Right ventricle myocardium inferior (tissue), 1 donor: ENCODE measurements at regions not wholly inside any gene's neighbourhood (a gene's known extent, or its start where the extent isn't known, plus 50 kb on each side); places are given as distances from the start of the nearest gene placed in this dataset.

Experiments
- ATAC-seq: fragments of 200-7000 bp; cut with Tn5 transposase; one replicate; pipeline ENCODE4 v1.9.1; 2020; ENCODE audit warnings: mild to moderate bottlenecking, moderate library complexity
- DNase-seq: peaks from one replicate; pipeline ENCODE4 v3.0.0; 2021; ENCODE audit errors: missing footprints
- intact Hi-C: fragments of 100-400 bp; cut with DNase I; formaldehyde crosslinking; loops from one replicate; pipeline ENCODE4 v1.11.0; 2022
- donor health status: DM: no; HTN: yes; CAD: no; lungs with severe emphysema.

DNA sequence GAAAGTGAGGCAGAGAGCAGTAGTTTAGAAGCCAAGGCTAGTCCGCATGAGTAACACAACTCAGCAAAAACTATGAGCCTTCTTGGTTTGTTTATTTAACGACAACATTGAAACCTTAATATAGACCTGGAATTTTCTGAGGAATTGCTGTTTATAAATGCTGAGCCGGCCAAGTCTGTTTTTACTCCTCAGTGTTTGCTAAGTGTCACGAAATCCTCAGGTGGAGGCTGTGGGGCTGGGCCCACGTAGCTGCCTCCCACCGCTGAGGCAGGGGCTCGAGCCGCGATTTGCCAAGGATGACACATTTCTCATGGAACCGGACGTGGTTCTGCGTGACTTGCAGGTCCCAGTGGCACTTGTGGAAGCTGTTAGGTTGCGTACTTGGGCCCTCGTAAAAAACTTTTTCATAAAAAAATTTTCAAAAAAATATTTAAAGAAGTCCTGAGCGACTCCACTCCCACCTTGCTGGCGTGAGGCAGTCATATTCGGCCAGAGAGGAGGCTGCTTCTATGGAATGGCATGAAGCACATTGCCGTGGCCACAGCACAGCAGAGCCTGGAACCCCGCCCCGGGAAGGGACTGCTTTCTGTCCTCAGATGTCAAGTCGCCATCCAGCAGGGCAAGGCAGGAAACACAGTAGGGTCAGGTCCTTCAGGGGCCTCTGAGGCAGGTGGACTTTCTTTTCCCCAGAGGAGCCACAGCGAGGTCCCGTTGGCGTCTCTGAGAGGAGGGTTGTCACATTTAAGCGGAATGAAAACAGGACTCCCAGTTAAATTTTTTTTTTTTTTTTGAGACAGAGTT, 64.8 kb upstream of the PCSK6 start:
- ATAC-seq (no peak), DNase-seq (no peak)
- intact Hi-C loops = no loop called here

DNA sequence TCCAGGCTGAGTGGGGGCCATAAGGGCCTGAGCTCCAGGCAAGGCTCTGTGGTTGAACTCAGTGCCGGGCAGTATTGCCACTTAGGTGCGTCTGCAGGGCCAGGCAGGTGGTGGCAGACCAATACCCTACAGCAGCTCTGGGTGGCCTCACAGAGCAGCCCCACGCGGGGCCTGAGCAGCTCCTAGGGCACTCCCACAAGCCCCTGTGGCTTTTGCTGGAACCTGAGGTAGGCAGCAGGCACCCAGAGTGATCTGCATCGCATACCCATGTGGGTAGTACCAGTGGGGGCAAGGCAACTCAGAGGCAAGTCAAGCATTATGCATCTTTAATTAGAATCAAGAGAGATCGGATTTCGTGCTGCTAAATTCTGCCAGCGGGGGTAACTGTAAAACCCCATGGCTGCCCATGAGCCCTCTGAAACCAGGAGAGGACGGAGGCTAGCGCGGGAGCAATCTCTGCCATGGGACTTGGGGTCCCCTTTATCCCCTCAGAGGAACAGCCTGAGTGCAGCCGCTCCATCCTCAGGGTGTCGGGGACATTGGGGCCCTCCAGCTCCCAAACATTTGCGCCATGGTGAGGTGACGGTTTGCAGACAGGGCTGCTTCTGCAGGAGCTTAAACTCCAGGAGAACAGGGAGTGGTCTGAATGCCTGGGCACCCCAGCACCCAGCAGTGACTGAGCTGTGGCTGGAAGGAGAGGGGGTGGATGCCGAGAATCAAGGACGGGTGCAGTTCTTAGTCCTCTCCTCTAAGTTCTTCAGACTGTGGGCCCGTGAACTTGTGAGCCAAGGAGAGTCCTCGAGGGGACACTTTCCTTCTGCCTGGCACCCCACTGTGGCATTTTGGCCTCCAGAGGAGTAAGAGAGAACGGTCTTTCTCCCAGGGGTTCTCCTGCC, 62.4 kb upstream of the PCSK6 start:
- ATAC-seq = no peak
- intact Hi-C loops = no loop called here
- DNase-seq = no peak

DNA sequence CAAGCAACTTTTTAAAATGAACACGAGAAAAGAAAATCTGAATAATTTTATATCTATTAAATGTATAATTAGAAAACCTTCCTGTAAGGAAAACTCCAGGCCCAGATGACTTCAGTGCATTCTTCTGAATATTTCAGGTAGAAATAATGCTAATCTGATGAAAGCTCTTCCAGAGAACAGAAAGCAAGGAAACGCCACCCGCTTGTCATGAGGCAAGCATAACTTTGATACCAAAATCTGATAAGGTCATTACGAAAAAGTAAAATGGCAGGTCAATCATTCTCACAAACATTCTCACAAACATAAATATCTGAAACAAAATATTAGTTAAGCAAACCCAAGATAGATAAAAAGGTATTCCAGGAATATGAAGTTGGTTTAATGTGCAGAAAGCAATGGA, 60.6 kb upstream of the PCSK6 start:
- intact Hi-C loops = no loop called here
- DNase-seq (no peak), ATAC-seq (no peak)

DNA sequence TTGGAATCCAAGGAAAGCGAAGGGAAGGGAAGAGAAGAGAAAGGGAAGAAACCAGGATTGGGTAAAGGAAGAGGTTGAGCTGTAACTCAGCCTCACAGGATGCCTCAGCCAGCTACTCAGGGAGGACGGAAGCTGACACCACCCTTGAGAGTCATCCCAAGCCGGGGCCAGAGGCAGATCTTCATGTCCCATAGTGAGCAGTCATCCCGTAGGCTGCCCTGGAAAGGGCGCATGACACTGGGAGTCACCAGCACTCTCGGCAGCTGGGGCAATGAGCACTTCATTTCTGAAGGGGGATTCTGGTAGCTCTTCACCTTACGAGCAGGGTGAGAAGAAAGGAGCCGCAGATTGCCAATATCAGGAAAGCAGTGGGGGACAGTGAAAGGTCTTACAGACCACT, 60.1 kb upstream of the PCSK6 start:
- DNase-seq = no peak
- intact Hi-C loops = no loop called here
- no peak for ATAC-seq

DNA sequence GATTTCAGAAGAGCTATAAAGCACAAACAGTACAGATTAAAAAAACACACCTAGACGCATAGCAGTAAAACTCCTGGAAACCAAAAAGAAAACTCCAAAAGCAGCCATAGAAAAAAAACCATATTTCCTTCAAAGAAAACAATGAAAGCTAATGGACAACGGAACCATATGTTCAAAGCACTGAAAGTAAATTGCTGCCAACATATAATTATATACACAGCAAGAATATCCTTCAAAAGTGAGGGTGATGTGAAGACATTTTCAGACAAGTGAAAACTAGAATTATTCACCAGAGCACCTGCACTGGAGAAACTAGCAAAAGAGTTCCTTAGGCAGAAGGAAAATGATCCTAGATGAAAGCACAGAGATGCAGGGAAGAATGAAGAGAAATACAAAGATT, 58.2 kb upstream of the PCSK6 start:
- intact Hi-C loops = no loop called here
- ATAC-seq (no peak), DNase-seq (no peak)

DNA sequence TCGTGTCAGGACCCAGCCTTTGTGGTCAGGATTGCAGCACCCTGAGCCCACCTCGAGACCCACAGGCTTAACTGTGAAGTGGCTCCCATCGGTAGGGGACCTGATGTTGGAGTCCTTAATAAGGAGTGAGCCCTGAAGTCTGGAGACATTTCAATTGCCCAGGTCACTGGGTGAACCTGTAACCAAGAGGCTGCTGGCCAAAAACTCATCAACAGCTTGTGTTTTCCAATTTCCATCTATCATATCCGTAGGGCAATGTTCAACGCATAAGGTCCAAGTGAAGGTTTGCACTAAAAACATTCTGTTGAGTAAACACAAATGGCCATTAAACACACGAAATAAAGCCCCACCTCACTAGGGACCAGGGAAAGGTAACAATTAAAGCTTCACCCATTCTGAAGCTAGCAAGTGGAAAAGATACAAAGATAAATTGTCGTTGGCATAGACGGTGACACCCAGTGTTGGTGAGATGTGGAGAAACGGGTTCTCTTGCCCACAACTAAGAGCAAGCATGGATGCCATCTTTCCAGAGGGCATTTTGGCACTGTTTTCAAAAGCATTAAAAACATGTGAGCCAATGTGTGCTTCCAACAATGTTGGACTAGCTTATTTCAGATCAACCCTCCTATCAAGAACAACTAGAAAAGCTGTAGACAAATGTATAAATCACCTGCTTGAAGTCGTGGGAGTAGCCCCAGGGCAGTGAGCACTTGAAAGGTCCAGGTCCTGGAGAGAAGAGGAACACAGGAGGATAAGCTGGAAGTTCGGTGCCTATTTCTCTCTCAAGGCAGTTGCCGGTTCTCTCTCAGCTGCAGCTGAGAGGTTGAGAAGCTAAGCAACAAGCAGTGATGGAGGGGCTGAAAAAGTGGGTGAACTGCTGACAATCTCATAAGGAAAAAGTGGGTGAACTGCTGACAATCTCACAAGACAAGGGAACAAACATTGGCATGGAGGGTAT, 56.3 kb upstream of the PCSK6 start:
- ATAC-seq (no peak), DNase-seq (no peak)
- intact Hi-C loops = no loop called here

DNA sequence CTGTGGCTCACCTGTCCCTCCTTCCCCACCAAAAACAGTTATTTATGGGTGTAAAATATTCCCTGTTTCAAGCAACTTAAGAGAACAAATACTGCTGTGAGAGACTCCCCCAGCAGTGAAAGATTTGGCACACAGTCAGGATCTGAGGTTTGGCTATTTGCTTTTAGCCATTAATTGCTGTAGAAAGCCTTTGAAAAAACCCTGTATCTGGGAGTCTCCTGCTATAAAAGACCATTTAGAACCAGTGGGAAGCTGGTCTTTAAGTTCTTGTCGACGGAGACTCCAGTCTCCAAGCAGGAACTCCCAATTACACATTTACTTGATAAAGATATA, 55.1 kb upstream of the PCSK6 start:
- intact Hi-C loops = no loop called here
- no peak for ATAC-seq
- DNase-seq = no peak

DNA sequence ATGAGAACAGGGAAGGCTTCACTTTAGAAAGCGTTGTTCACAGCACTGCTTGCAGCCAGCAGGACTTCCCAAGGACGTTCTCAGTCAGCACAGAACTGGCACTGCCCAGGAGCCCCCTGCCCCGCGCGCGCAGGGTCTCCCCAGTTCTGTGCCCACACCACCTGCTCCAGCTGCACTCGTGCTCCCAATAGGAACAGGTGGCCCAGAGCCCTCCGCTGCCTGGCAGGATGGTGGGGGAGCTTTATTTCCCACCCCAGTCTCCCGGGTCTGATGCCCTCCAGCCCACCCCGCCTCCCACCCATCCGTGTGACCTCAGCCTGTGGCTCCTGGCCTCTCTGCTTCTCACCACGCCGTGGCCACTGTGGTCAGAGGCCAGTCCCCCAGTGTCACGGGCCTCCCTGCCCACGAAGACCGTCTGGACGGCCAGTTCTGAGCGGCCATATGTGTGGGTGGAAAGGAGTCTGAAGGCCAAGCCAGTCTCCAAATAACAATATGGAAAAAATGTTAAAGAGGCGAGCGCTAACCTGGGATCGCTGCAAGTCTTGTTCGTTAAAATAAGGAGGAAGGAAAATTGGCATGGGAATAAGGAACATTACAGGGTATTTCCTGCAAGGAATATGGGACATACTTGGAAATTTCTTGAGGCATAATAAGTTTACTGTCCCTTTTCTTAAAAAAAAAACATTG, 54.6 kb upstream of the PCSK6 start:
- DNase-seq (no peak), ATAC-seq (no peak)
- intact Hi-C loops = no loop called here

DNA sequence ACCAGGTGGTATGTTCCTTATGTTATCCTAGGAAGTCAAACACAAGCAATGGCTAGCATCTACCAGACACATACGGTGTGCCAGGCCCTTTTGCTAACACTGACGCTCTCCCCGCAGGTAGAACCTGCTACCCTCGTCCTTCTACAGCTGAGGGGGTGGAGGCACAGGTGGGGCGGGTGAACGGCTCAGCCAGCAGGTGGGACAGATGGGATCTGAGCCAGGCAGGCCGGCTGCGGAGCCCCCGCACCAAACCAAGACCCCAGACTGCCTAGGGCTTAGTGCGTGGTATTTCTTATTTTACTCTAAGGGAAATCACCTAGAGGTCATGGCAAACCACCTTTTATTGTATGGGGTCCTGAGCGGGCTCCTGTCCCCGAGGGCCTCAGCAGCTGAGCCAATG, 53.9 kb upstream of the PCSK6 start:
- intact Hi-C loops = no loop called here
- DNase-seq (no peak), ATAC-seq (no peak)

DNA sequence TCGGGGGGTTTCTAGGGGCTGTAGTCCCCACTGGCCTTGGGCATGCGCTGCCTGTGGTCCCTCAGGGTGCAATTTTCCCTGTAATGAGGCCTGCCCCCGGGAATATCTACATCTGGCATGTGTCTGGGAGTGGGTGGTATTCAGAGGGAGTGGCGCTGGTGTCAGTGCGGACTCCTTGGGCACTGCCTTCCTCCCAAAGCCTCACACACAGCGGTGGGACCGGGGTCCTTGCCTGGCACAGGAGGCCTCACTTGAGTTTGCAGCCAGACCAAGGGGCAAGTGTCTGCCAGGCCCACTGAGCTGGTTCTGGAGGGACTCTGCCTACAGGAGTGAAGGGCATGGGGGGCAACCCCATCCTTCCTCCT, 53.5 kb upstream of the PCSK6 start:
- ATAC-seq (no peak), DNase-seq (no peak)
- intact Hi-C loops = no loop called here

DNA sequence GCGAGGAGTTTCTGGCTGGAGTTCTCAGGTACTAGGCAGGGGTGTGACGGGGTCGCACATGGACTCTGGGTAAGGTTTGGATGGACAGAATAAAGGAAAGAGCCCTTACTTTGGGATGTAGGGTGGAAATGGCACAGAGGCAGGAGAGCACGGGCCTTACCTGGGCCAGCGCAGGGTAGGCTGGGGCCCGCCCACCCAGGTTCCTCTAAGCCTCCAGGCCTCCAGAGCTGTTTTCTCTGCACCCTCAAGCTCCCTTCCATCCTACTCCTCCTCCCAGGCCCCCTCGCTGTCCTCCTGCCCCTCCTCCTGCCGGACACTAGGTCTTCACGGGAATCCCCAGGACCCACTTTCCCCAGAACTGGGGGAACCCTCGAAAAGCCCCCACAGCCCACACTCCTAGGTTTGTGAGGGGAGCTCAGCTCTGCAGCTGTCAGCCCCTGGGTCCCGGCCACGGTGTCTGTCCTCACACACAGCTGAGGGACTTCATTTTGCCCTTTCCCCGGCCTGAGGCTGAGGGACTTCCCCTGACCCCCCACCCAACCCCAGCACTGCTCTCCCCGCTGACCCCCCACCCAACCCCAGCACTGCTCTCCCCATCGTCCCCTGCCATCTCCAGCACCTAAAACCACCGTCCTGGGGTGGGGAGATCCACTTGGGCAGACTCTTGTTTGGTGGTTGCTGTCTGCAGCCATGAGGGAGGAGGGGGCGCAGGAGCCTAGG, 53.0 kb upstream of the PCSK6 start:
- ATAC-seq = no peak
- DNase-seq = no peak
- intact Hi-C loops = no loop called here

DNA sequence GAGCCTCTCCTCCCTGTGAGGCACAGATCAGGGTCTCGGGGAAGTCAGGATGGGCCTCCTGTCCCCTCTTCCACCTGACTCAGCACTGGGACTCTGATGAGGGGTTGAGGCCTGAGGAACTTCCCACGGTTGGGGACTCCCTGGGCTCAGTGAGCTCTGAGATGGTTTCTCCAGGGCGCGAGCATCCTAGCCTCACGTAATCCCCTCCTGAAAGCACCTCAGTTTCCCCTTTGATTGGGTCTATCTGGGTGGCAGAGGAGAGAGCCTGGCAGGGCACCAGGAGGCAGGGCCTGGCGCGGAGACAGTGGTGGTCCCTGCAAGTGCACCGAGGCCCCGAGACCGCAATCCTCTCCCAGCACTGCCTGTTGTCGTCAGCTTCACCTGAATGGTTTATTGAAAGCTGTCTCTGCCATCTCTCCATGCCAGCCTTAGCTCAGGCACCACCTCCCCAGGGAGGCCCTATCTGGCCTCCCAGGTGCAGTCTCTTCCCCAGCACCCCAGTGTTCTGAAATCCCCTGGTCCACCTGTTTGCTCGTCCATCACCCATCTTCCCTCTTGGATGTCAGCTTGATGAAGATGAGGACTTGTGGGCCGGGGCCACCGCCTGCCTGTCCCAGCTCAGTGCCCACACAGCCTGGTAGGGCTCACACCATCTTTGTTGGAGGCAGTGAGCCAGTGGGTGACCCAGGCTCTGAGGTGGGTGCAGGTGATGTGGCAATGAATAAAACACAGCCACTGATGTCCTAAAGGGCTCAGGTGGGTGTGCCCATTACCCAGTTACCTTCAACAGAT, 52.2 kb upstream of the PCSK6 start:
- ATAC-seq (no peak), DNase-seq (no peak)
- intact Hi-C loops = loop anchor here (2.0 kb wide), 1 partner anchor 99 kb away; no protein-coding TSS in a partner anchor

DNA sequence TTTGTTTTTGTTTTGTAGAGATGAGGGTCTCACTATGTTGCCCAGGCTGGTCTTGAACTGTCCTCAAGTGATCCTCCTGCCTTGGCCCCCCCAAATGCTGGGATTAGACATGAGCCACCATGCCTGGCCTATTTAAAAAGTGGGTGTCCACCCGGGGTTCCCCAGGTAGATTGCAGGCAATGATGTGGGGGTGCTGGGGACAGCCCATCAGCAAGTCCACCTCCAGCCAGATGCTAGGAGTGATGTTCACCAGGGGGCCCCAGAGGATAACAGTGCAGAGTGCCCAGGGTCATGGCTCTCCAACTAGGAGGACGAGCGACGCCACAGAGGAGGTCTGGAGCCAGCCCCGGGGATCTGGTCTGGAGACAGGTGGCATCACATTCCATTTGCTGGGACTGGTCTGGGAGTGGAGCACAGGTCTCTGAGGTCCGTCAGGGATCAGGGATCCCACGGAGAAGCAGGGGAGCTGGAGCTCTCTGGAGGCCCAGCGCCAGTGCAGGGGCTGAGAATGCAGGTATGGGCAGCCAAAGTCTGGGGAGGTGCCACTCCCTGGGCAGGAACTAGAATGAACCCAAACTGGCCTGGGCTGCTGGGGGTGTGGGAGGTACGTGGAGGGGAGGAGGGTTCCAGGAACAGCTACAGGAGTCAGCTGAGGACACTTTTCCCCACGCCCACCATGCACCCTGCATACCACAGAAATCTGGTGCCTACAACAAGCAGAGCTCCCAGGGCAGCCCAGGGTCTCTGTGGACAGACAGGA, 51.2 kb upstream of the PCSK6 start:
- intact Hi-C loops = loop anchor here (2.0 kb wide), 1 partner anchor 100 kb away; no protein-coding TSS in a partner anchor
- no peak for DNase-seq
- ATAC-seq = peak; percentile 64

DNA sequence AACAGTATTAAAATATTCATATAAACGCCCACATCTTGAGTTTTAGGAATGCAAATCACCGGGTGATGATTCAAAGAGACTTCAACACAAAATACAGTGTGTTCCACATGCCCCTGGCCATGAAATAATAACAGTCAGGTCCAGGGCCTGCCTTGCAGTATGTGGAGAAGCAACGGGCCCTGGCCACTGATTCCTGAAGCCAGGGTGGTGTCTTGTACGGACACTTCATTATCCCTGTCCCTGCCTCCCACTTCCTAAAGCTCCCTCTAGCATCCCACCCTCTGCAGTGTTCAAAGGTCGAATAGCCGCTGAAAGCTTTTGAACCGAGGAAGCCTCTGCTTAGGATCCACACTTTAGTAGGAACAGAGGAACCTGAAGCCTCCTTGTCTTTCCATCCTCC, 50.4 kb upstream of the PCSK6 start:
- intact Hi-C loops = loop anchor here (2.0 kb wide), 1 partner anchor 101 kb away; no protein-coding TSS in a partner anchor
- ATAC-seq = no peak
- no peak for DNase-seq

DNA sequence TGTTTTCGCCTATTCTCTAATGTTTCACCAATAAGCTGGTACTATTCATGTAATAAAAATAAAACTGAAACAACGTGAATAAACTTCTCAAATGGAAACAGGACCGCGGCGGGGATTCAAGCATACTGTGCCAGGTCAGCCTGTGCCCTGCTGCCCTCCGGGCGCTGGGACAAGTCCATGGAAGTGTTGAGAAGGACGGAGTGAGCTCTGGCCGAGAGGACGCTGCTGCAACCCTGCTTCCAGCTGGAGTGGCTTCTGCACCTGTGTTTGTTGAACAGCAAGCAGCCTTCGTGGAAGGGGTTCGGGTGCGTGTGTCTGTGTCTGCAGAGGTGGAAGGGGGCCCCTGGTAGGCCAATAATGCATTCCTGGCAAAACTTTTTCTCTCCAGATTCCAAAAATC, 50.0 kb upstream of the PCSK6 start:
- ATAC-seq = no peak
- no peak for DNase-seq
- intact Hi-C loops = no loop called here
